Hepatocyte (in vitro differentiated cells): ENCODE measurements at regions not wholly inside any gene's neighbourhood (a gene's known extent, or its start where the extent isn't known, plus 50 kb on each side); places are given as distances from the start of the nearest gene placed in this dataset.

ENCODE experiments used
- CTCF ChIP-seq: fragments of 200-600 bp; sonication (generic); IDR thresholded peaks from 2 replicates; pipeline ENCODE4 v1.5.1; 2016; ENCODE audit warnings: antibody characterized with exemption, mild to moderate bottlenecking; ENCODE audit not compliant: poor library complexity
- EZH2 ChIP-seq: fragments of 200-600 bp; sonication (generic); IDR thresholded peaks from 2 replicates; pipeline ENCODE4 v1.6.1; 2016; ENCODE audit warnings: antibody characterized with exemption, mild to moderate bottlenecking, borderline replicate concordance
- EZH2phosphoT487 ChIP-seq: fragments of 200-600 bp; sonication (generic); IDR thresholded peaks from one replicate; pipeline ENCODE4 v1.6.1; 2018; ENCODE audit warnings: antibody characterized with exemption, mild to moderate bottlenecking, low read depth, moderate library complexity; ENCODE audit not compliant: unreplicated experiment, severe bottlenecking

DNA sequence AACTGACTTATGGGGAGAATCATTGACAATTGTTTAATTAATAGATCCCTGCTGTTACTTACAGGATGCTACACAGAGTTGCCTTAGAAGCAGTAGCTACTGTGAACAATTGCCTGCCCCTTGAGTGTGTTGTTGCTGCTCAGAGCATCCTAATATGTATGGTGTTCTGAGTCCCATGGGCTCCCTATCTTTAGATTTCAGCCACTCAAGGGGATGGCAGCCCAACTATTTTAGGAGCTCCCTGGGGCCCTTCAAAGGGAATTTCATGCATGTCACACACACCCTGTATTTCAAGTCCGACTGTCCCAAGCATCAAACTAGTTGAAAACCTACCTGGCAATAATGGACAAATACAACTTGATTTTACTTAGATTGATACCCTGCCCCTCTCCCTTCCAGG is 111.2 kb downstream of the NOC3L start:
- TF ChIP-seq CTCF (no peak), EZH2 (no peak), EZH2phosphoT487 (no peak)
